ENCODE measurements at regions not wholly inside any gene's neighbourhood (a gene's known extent, or its start where the extent isn't known, plus 50 kb on each side); places are given as distances from the start of the nearest gene placed in this dataset.

DNA sequence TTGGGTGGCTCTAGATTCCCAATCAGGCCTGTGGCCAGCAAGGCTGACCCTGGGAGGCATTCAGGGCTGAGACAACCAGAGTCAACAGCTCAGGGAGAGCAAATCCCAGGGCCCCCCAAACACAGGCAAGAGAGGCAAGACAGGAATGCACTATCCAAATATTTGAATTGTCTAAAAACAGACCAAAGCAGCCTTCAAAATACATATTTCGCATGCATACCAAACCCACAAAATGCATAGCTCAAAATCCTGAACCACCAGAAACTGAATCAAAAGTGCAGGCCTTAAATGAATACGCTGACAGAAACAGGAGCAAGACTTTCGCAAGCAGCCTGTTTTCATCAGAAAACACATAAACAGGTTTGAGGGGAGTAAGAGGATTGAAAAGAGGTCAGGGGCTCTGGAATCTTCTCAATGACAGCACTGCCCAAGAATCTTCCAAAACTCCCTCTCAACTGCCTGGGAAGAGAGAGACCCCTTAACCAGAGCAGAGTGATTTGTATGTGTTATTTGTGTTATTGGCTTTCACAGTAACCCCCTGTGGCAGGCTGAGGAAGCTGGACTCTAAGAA is 213.6 kb upstream of the CDH5 start:
- in situ Hi-C loops (cut with MboI; ENCODE audit: low sequenced_read_pairs) = no loop called here

DNA sequence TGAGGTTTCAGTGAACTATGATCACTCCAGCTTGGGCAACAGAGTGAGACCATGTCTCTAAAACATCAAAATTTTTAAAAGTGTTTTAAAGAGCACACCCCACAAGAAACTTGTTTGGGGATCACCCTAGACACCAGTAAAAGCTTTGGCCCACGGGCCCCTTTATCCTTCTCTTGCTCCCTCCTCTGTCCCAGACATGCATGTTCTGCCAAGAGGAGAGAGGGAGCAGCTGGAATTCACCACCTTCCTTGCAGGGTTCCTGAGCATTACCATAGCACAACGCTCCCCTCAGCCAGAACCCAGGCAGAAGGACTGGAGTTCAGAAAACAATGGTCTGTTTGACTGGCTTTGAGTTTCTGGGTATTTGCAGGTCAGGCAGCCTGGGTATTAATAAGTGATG is 214.3 kb upstream of the CDH5 start:
- in situ Hi-C loops (cut with MboI; ENCODE audit: low sequenced_read_pairs) = no loop called here

DNA sequence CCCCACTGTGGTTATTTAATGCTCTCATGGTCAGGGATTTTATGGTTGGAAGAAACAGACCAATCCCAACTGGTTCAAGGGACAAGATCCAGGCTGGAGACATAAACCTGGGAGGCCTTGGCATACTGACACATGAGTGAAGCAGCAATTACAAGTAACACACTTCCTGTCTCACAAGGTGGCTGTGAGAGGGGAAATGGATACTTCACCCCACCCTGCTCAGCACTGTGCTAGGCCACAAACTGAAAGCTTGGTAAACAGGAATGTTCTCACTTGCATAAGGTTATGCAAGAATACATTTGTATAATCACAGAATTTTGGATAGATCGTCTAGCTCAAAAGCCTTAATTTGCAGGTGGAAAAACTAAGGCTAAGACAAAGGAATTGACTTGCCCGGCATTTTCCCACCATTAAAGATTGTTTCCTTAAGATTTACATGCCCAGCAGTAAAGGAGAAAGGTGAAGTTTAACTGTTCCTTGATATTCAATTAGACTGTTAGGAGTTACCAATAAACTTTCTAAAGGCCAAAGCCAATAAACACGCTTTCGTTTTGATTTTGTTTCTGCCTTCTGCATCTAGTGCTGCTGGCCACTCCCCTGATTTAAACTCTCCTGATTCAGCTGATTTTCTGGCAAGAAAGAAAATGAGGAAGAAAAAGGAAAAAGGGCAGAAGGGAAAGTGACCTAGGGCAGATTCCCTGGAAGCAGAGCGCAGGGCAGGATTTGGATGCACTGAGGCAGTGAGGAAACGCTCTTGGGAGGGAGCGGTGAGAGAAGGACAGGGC is 215.6 kb upstream of the CDH5 start:
- in situ Hi-C loops (cut with MboI; ENCODE audit: low sequenced_read_pairs) = no loop called here

DNA sequence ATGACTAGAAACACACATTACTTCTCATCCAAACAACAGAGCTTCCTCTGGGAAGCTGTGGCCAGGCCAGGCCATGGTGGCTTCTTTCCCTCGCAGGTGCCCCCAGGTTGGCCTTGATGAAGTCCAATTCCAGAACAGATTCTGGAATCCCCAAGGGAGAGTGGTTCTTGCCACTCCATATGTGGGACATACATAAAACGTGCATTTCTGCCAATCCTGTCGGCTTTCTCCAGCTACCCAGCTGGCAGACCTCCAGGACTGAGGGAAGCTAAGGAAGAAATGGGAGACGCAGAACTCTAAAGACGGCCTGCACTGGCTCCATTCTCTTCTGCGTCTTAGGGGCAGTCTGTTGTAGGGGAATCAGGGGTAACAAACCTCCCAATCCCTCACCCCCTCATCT is 219.2 kb upstream of the CDH5 start:
- in situ Hi-C loops (cut with MboI; ENCODE audit: low sequenced_read_pairs) = no loop called here

DNA sequence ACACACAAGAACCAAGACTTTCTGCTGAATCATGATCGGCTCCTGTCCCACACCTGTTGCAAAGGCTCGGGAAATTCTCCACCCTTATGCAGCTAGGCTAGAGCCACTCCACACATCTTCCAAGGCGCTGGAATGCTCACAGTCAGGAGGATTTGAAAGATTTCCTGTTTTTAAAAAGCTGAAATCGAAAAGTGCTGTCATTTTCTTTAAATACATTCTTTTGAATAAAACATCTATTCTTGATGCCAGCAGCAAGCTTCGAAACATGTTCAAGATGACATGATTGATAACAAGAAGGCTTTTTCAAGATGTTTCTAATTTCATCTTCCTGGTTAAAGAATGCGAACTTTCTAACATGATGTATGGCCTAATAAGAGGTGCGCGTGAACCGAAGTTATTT is 219.7 kb upstream of the CDH5 start:
- in situ Hi-C loops (cut with MboI; ENCODE audit: low sequenced_read_pairs) = no loop called here

DNA sequence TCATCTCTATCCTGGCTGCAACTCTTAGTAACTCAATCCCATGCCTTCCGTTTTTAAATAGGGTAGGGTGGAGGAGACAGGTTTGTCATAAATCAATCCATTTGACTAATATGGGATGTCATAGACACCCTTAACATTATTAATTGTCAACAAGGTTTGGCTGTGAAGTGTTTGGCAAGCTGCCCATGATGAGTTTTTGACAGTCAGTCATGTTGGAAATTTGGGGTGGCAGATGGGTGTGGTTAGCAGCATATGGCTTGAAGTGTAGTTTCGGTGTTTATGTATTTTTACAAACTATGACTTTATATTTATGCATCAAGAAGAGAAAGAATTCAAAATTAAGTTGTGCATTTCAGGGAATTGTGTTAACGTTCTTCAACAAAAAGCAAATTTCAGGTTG is 221.8 kb upstream of the CDH5 start:
- in situ Hi-C loops (cut with MboI; ENCODE audit: low sequenced_read_pairs) = no loop called here

DNA sequence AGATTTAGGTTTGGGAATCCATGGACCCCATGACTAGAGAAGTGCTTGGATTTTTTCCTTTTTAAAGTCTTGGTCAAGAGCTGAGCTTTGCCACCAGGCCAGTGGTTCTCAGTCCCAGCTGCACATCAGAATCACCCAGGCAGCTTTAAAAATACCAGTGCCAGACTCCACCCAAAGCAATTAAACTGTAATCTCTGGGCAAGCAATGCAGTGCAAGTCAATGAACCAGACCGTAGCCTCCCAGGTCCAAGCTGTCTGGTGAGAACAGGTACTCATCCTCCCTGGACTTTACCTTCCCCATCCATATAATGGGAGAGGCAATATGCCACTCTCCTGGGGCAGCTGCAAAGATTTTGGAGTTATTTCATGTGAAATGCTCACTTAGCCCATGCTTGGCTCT is 223.1 kb upstream of the CDH5 start:
- in situ Hi-C loops (cut with MboI; ENCODE audit: low sequenced_read_pairs) = no loop called here

DNA sequence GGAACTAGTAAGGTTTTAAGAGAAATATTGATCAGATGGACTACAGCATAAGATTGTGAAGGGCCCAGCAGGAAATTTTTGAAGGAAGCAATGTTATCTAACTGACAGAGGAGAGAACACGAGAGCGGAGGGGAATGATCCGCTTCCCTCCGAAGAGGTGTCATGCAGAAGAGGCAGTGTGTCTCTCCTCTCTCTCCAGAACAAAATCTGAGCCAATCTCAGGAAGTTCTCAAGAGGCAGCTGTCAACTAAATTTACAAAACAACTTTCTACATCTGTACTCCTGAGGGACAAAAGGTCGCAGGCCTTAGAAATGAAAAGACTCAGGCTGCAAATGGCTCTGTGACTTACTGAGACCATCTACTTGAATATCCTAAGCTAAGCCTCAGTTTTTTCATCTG is 224.6 kb upstream of the CDH5 start:
- in situ Hi-C loops (cut with MboI; ENCODE audit: low sequenced_read_pairs) = no loop called here

DNA sequence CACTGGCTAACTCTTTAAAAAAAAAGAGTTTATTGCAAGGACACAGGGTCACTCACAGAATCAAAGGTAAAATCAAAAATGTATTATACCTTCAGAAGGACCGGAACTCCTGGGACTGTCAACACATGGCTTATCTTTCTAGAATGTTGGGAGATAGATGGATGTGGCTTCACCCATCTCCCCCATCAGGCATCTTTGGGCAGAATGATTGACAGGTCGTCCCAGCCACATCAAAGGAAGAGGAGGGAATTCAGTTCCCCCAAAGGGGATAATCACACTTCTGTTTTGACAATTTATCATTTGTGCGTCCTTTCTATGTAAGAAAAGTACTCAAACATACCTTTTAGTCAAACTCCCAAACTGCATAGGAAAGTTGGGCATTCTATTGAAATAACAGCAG is 228.6 kb upstream of the CDH5 start:
- in situ Hi-C loops (cut with MboI; ENCODE audit: low sequenced_read_pairs) = no loop called here

DNA sequence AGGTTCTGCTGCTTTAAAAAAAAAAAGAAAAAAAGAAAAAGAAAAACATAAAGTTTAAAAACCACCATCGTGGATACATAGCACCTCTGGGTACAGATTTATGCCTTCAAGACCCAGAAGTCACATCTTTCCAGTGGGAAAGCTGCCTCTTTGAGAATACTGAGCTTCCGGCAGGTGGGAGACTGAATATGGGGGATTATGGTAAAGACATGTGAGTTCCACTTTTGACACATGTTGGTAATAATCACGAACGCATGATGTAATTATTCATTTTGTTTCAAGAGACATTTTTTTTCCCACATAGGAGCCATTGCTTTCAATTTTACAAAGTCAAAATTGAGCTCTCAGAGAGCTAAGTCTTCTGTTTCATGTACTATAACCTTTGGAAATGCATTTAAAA is 229.7 kb upstream of the CDH5 start:
- in situ Hi-C loops (cut with MboI; ENCODE audit: low sequenced_read_pairs) = no loop called here

DNA sequence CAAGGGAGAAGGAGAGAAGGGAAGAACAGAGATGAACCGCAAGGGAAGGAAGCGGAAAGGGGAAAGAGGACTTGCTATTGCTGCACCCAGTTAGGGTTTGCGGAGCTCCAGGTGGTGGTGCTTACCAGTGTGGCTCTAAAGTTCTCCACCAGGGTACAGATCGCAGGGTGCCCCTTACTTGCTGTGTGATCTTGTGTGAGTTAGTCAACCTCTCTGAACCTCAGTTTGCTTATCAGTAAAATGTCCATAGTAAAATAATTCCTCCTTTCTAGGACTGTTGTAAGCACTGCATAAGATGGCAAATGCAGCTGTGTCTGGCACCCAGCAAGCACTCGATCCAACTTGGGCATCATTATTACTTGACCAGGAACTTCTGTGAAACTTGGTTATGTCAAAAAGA is 230.7 kb upstream of the CDH5 start:
- in situ Hi-C loops (cut with MboI; ENCODE audit: low sequenced_read_pairs) = no loop called here

DNA sequence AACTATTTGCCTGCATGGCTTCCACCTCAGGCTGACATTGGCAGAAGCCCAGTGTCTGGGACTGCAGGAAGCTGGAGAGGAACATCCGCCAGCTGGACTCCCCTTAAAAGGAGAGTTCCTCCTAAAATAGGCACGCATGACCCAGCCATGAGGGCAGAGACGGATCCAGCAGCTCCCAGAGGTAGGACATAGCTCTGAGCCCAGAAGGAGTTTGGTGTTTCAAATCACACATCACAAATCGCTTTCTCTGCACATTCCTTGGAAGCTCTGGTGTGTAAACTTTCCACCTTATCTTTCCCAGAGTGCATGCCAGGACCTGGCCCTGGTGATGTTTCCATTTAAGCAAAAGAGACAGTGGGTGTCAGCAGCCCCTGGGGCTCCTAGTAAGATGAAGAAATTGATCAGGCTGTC is 231.1 kb upstream of the CDH5 start:
- in situ Hi-C loops (cut with MboI; ENCODE audit: low sequenced_read_pairs) = no loop called here

DNA sequence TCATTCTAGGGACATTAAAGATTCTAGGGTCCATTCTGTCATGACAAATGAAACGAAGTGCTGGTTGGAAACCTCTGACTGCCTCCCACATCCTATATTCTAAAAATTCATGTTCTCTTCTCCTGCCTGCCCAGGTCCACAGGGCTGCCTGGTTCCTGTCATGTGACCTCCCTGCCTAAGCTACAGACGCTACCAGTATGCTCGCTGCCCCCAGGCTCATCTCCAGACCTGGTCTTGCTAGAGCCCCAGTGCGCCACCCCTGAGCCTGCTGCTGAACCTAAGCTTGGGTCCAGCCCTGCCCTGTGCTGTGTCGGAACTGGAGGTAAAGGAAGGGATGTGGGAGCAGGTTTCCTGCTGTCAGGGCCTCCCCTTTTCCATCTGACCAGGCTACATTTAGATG is 231.6 kb upstream of the CDH5 start:
- in situ Hi-C loops (cut with MboI; ENCODE audit: low sequenced_read_pairs) = no loop called here

DNA sequence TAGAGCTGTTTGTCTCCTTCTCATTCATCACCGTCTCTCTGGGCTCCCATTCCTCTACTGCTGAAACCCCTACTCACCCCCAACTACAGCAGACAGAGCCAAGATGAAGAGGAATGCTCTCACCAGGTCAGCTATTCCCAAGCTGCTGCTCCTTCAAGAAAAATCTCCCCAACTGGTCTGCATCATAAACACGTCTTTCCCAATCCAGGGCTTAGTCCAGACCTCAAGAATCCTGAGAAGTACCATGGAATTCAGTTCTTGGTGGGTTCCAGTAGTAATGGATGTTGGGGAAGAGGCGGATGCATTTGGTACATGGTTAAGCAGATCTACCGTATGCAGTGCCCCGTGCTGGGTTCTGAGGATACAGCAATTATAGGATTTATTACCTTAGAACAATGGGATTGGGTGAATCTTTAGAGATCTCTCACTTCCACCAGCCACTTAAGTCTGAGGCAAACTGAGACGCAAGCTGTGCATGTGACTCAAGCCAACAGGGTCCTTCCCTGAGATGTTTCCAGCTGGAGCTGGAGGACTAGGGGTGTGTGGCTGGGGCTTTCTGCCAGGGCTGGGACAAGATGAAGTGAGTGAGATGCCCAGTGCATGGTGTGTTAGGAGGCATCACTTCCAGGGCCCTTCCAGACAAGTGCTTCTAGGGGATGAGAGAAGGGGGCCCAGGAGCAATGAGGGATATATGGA is 232.7 kb upstream of the CDH5 start:
- in situ Hi-C loops (cut with MboI; ENCODE audit: low sequenced_read_pairs) = no loop called here

DNA sequence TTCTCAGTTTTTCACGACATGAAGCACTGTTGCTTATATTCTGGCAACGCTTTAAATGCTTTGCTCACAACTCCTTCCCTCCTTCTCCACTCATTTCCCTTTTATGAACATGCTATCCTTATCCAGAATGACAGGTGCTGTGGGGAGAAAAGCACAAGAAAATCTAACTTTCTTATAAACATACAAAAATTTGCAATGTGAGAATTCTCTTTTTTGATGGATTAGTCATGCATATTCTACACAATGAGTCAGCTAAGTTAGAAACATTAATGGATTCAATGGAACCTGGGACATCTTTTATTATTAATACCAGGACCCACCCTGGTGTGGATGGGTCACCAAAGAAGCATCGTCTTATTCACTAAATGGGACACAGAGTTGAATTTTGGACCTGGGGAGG is 234.6 kb upstream of the CDH5 start:
- in situ Hi-C loops (cut with MboI; ENCODE audit: low sequenced_read_pairs) = no loop called here

DNA sequence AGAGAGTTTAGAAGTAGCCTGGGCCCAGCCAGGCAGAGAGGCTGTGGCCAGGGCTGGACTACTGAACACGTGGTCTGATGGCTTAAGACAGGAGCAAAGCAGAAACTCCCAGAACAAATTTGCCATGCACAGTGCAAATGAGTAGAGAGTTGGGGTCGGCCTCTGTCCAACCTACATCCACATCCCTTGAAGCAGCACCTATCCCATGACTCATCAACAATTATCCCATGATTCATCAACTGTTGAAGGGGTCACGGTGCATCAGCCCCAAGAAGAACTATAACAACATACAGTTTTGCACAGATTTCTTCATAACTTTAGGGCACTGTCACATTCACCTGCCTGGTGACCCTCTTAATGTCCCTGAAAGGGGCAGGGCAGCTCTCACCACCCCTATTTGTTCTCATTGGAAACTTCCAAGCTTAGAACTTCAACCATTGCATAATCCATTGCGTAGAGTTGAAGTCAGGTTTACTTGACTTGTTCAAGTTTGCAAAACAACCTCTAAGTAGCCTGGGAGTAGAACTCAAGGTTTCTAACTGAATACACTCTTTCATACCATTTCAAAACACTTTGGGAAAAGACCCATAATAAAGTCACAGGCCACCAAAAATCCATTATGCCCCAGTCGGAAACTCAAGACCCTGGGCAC is 235.2 kb upstream of the CDH5 start:
- in situ Hi-C loops (cut with MboI; ENCODE audit: low sequenced_read_pairs) = no loop called here

DNA sequence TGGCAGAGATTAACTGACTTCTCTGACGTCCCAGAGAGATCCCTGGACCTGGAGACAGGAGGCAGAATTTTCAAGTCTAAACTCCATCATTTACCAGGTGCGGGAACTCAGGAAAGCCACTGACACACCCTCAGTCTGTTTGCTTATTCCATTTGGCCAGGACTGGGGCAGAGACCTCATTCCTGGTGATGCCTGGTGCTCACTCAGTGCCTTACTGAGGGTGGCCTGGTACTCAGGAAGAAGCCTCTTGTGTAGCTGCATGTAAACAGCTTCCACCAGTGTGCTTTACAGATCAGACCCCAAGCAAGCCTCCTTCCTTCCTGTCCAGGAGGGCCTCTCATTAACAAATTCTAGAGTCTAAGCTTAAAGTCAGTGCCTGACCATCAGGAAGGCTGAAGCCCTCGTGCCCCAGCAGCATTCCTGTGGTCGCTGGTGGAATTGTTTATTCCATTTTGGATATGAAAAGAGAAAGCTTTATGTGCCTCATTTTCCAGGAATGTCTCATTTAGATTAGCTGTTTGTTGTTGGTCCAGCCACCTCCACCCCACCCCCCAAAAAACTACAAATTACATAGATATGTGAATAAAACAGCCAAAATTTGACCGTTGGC is 236.1 kb upstream of the CDH5 start:
- in situ Hi-C loops (cut with MboI; ENCODE audit: low sequenced_read_pairs) = no loop called here

DNA sequence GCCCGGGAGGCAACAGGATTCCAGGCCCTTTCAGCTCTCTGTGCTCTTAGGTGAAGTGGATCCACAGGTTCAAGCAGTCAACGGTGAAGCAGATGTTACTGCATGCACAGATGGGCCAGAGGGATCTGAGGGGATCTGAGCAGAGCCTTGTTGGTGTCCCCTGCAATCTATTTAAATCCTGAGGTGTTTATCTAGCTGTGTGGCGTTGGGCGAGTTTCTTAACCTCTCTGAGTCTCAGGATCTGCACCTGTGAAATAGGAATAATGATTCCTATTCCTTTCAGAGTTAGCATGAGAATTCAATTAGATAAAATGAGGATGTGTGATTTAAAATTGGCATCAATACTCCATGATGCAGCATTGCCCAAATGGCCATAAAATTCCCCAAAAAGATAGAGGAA is 237.3 kb upstream of the CDH5 start:
- in situ Hi-C loops (cut with MboI; ENCODE audit: low sequenced_read_pairs) = no loop called here

DNA sequence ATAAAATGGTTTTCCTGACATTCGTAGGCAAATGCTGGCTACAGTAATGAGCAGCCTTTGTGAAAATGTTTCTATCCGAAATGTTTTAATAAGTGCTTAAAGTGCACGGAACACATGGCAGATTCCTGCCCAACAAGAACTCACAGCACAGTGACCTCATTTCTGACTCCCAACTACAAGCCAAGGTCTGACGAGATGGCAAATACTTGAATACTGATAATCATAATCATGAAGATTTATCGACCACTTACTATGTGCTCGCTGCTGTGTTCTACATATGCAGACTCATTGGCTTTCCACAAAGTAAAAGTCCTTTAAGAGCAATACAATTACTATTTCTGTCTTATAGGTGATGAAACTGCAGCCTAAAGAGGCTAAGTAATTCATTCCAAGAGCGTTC is 238.1 kb upstream of the CDH5 start:
- in situ Hi-C loops (cut with MboI; ENCODE audit: low sequenced_read_pairs) = no loop called here

DNA sequence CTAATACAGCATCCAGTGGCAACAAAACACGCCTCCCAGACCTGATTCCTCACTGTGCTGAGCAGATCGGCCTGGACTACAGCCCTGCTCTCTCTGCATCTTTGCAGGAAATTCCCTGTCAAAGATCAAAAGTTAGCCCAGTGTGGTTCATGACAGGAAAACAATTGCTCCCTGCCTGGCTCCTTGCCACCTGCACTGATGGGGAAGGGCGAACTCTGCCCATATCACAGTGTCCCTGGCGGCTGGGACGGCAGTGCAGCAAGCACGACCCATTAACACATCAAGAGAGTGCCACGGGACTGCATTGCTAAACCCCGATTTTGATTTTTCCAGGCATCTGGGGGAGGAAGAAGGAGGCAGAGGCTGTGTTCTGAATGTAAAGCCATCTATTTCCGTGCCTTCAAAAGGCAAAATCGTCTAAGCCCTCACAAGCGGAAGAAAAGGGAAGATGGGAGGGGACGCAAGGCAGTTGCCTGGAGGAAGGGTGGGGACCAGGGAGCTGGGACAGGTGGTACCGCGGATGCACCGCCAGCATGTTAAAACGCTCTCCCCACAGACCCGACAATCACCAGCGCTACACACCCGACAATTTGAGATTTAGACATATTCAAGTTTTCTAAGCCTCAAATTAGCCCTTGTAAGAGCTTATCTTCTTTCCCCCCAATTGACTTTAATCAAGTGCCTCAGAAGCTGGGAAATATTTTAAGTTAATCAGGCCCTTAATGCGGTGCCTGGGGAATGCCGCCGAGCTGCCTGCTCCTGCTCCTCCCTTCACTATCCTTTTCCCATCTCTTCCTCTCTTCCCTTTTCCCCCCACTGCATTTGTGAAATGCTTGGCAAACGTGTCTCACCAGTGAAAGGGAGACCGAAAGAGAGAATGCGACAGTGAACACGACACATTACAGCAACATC is 238.8 kb upstream of the CDH5 start:
- in situ Hi-C loops (cut with MboI; ENCODE audit: low sequenced_read_pairs) = no loop called here

Measured in HL-60/S4 treated with retinoic acid at 250 ng/mL for 4 days and 3 days (cell line).